Panc1 (cell line): ENCODE measurements at regions not wholly inside any gene's neighbourhood (a gene's known extent, or its start where the extent isn't known, plus 50 kb on each side); places are given as distances from the start of the nearest gene placed in this dataset.
"Not testable (repeated sequence)": the region's sequence is repeated elsewhere in the genome, so short reads cannot be mapped to it uniquely, and the experiment has no call there.

ENCODE experiments used
- ATAC-seq: fragments of 200-7000 bp; cut with Tn5 transposase; 2 replicates; pipeline ENCODE4 v1.9.1; 2020; ENCODE audit warnings: mild to moderate bottlenecking, moderate library complexity
- BruUV-seq: library from RNA; stranded (reverse); fragments of 400-500 nt; replicated peaks from 2 replicates; lab custom pipeline; 2021; lab: Mats Ljungman, UMichigan
- CTCF ChIA-PET: fragments of 300-600 bp; sonication (Branson Sonifier 250); formaldehyde crosslinking; loops from one replicate; lab custom pipeline; 2022; ENCODE audit warnings: antibody characterized with exemption; lab: Charles Lee
- POLR2A ChIA-PET: fragments of 300-600 bp; sonication (Branson Sonifier 250); formaldehyde crosslinking; loops from one replicate; lab custom pipeline; 2022; ENCODE audit warnings: antibody characterized with exemption; lab: Charles Lee
- DNase-seq: peaks from one replicate; pipeline ENCODE4 v3.0.0-alpha.2; 2010; ENCODE audit warnings: low read depth, low spot score
- H3K27ac ChIP-seq: 2 replicates; pipeline ENCODE4 v1.5.1; 2011; ENCODE audit warnings: mild to moderate bottlenecking, low read length, inconsistent platforms
- H3K27me3 ChIP-seq: fragments of 200-500 bp; sonication (Bioruptor generic); 2 replicates; pipeline ENCODE4 v1.6.0; 2014; ENCODE audit warnings: low read length, inconsistent platforms; ENCODE audit not compliant: control insufficient read depth, insufficient read depth
- H3K36me3 ChIP-seq: fragments of 200-500 bp; sonication (Bioruptor generic); 2 replicates; pipeline ENCODE4 v1.5.1; 2014; ENCODE audit warnings: inconsistent platforms, mild to moderate bottlenecking, low read length, moderate library complexity; ENCODE audit not compliant: control insufficient read depth, insufficient read depth
- H3K4me1 ChIP-seq: 2 replicates; pipeline ENCODE4 v1.5.1; 2011; ENCODE audit warnings: inconsistent platforms, mild to moderate bottlenecking, low read length, moderate library complexity; ENCODE audit not compliant: control insufficient read depth, insufficient read depth
- H3K4me3 ChIP-seq, 2 experiments: 2 replicates each; pipeline ENCODE4 v1.5.1; 2011 to 2012; ENCODE audit warnings: low read depth in 2 of 2, low read length in 2 of 2, mild to moderate bottlenecking in 2 of 2, inconsistent platforms in 1 of 2, moderate library complexity in 1 of 2
- H3K9me3 ChIP-seq: fragments of 200-500 bp; sonication (Bioruptor generic); 2 replicates; pipeline ENCODE4 v1.5.1; 2014; ENCODE audit warnings: low read depth, mild to moderate bottlenecking, inconsistent platforms, low read length, moderate library complexity; ENCODE audit not compliant: control insufficient read depth, insufficient read depth
- CTCF ChIP-seq: fragments of 450-650 bp; IDR thresholded peaks from 2 replicates; pipeline ENCODE4 v1.5.1; 2017; ENCODE audit warnings: mild to moderate bottlenecking
- POLR2AphosphoS5 ChIP-seq: IDR thresholded peaks from 2 replicates; pipeline ENCODE4 v1.6.1; 2012; ENCODE audit warnings: mild to moderate bottlenecking, low read depth, low read length, moderate library complexity
- REST ChIP-seq, 2 experiments: IDR thresholded peaks; 2 replicates each; pipeline ENCODE4 v1.6.1; 2011 to 2012; ENCODE audit warnings: low read depth in 2 of 2, control low read depth in 1 of 2, low read length in 1 of 2, mild to moderate bottlenecking in 1 of 2, moderate library complexity in 1 of 2; ENCODE audit not compliant: insufficient read depth in 1 of 2
- SIN3A ChIP-seq: IDR thresholded peaks from 2 replicates; pipeline ENCODE4 v1.6.1; 2012; ENCODE audit warnings: low read depth, mild to moderate bottlenecking, low read length, moderate library complexity, borderline replicate concordance; ENCODE audit not compliant: insufficient read depth
- TCF7L2 ChIP-seq: IDR thresholded peaks from 2 replicates; pipeline ENCODE4 v1.6.1; 2011; ENCODE audit warnings: mild to moderate bottlenecking, low read depth, low read length, inconsistent platforms
- in situ Hi-C: cut with HindIII; loops from 2 replicates; pipeline ENCODE4 v1.10.0; 2016; ENCODE audit warnings: low sequenced_read_pairs, low pct_unique_long_range_greater_than_20kb
- intact Hi-C: fragments of 100-400 bp; cut with micrococcal nuclease; formaldehyde crosslinking; loops from one replicate; pipeline ENCODE4 v1.10.0; 2022; ENCODE audit not compliant: unreplicated experiment

GRCh38 chr6:75012018-75012417 is 193.8 kb downstream of the COL12A1 start:
- Histone ChIP-seq H3K4me1 (no peaks in the 10 kb centered on the region), H3K27me3 (no peaks in the 10 kb centered on the region), H3K9me3 (no peaks in the 10 kb centered on the region), H3K36me3 (no peaks in the 10 kb centered on the region), H3K4me3 (no peak overlapping the region), H3K27ac (no peak overlapping the region)
- no peak for ATAC-seq
- ChIA-PET POLR2A (no interaction called here), CTCF (no interaction called here)
- intact Hi-C loops: no loop called here
- no TSS peak for BruUV-seq
- no peak for DNase-seq
- TF ChIP-seq POLR2AphosphoS5 (no peak), TCF7L2 (no peak), SIN3A (no peak), REST (IDR thresholded peaks at IDR 0.05; ENCODE audit: insufficient read depth in 1 of 2, low read depth in 2 of 2, low read length in 1 of 2) (no peak), CTCF (no peak)
- in situ Hi-C loops: no loop called here

GRCh38 chr6:75003984-75004383 is 201.9 kb downstream of the COL12A1 start:
- H3K27ac ChIP-seq, H3K4me1 ChIP-seq, POLR2A ChIA-PET, H3K9me3 ChIP-seq, CTCF ChIA-PET, BruUV-seq, H3K27me3 ChIP-seq, DNase-seq, ATAC-seq, intact Hi-C loops, H3K36me3 ChIP-seq, H3K4me3 ChIP-seq, in situ Hi-C loops: not testable (repeated sequence)

GRCh38 chr6:74997646-74998045 is 208.2 kb downstream of the COL12A1 start:
- CTCF ChIA-PET: no interaction called here
- in situ Hi-C loops: no loop called here
- Histone ChIP-seq H3K27ac (no peak overlapping the region), H3K36me3 (no peaks in the 10 kb centered on the region), H3K4me1 (no peaks in the 10 kb centered on the region), H3K9me3 (no peaks in the 10 kb centered on the region), H3K27me3 (no peaks in the 10 kb centered on the region), H3K4me3 (no peak overlapping the region)
- POLR2A ChIA-PET: no interaction called here
- ATAC-seq (no peak), DNase-seq (no peak)
- TF ChIP-seq TCF7L2: no peak
- no peak for TF ChIP-seq CTCF
- no peak for TF ChIP-seq SIN3A
- TF ChIP-seq POLR2AphosphoS5: no peak
- no peak for TF ChIP-seq REST (IDR thresholded peaks at IDR 0.05; ENCODE audit: insufficient read depth in 1 of 2, low read depth in 2 of 2, low read length in 1 of 2)
- no TSS peak for BruUV-seq
- intact Hi-C loops: no loop called here
